IMR-90 (cell line): ENCODE measurements at regions not wholly inside any gene's neighbourhood (a gene's known extent, or its start where the extent isn't known, plus 50 kb on each side); places are given as distances from the start of the nearest gene placed in this dataset.

Source experiments
- ATAC-seq: fragments of 200-7000 bp; cut with Tn5 transposase; 2 replicates; pipeline ENCODE4 v1.9.1; 2020; ENCODE audit warnings: low read depth, mild to moderate bottlenecking, moderate library complexity
- BruUV-seq: library from RNA; stranded (reverse); fragments of 400-500 nt; replicated peaks from 2 replicates; lab custom pipeline; 2021; lab: Mats Ljungman, UMichigan
- CTCF ChIA-PET: fragments of 300-600 bp; formaldehyde crosslinking; extraction: SDS; loops from one replicate; lab custom pipeline; 2021; ENCODE audit warnings: antibody characterized with exemption; lab: Yijun Ruan, JAX
- POLR2A ChIA-PET: fragments of 300-600 bp; sonication (Branson Sonifier 250); formaldehyde crosslinking; loops from one replicate; lab custom pipeline; 2022; ENCODE audit warnings: antibody characterized with exemption; ENCODE audit not compliant: unreplicated experiment; lab: Charles Lee
- DNase-seq: peaks from one replicate; pipeline ENCODE4 v3.0.0; 2013
- H2AFZ ChIP-seq: replicated peaks from 2 replicates; pipeline ENCODE3; 2013; ENCODE audit warnings: low read length, mild to moderate bottlenecking; ENCODE audit not compliant: poor library complexity
- H2AK5ac ChIP-seq: 2 replicates; pipeline ENCODE4 v1.6.1; 2013; ENCODE audit warnings: low read depth, low read length, inconsistent platforms
- H2AK9ac ChIP-seq: replicated peaks from 2 replicates; pipeline ENCODE3; 2013; ENCODE audit warnings: mild to moderate bottlenecking, low read depth, low read length, moderate library complexity; ENCODE audit not compliant: poor library complexity
- H2BK120ac ChIP-seq: 2 replicates; pipeline ENCODE4 v1.6.1; 2013; ENCODE audit warnings: low read depth, low read length, inconsistent platforms
- H2BK15ac ChIP-seq: 3 replicates; pipeline ENCODE4 v1.6.1; 2013; ENCODE audit warnings: low read depth, low read length, inconsistent platforms
- H2BK20ac ChIP-seq: 2 replicates; pipeline ENCODE4 v1.6.1; 2013; ENCODE audit warnings: low read depth, mild to moderate bottlenecking, inconsistent platforms, low read length, moderate library complexity
- H2BK5ac ChIP-seq: 2 replicates; pipeline ENCODE4 v1.6.1; 2013; ENCODE audit warnings: mild to moderate bottlenecking, low read depth, low read length, inconsistent platforms; ENCODE audit not compliant: poor library complexity, severe bottlenecking
- H3K14ac ChIP-seq: replicated peaks from 2 replicates; pipeline ENCODE4 v1.6.1; 2013; ENCODE audit warnings: low read depth, low read length, inconsistent platforms
- H3K18ac ChIP-seq: 2 replicates; pipeline ENCODE4 v1.6.1; 2013; ENCODE audit warnings: low read depth, low read length, control low read depth
- H3K23ac ChIP-seq: 2 replicates; pipeline ENCODE4 v1.6.1; 2013; ENCODE audit warnings: low read depth, low read length, inconsistent platforms
- H3K27ac ChIP-seq: 2 replicates; pipeline ENCODE4 v1.5.1; 2013; ENCODE audit warnings: mild to moderate bottlenecking, control low read depth, low read length; ENCODE audit not compliant: insufficient read depth
- H3K27me3 ChIP-seq: 2 replicates; pipeline ENCODE4 v1.6.1; 2013; ENCODE audit warnings: low read length; ENCODE audit not compliant: control insufficient read depth, insufficient read depth
- H3K36me3 ChIP-seq: 2 replicates; pipeline ENCODE4 v1.6.1; 2013; ENCODE audit warnings: low read length, mixed read lengths; ENCODE audit not compliant: control insufficient read depth, insufficient read depth
- H3K4ac ChIP-seq: 2 replicates; pipeline ENCODE4 v1.6.1; 2013; ENCODE audit warnings: low read depth, low read length, inconsistent platforms
- H3K4me1 ChIP-seq: 2 replicates; pipeline ENCODE4 v1.6.1; 2013; ENCODE audit warnings: low read length, mixed read lengths; ENCODE audit not compliant: control insufficient read depth, insufficient read depth
- H3K4me2 ChIP-seq: 2 replicates; pipeline ENCODE4 v1.6.1; 2013; ENCODE audit warnings: low read depth, mild to moderate bottlenecking, control low read depth, low read length, moderate library complexity
- H3K4me3 ChIP-seq: 2 replicates; pipeline ENCODE4 v1.5.1; 2013; ENCODE audit warnings: low read depth, mild to moderate bottlenecking, control low read depth, low read length, moderate library complexity; ENCODE audit not compliant: insufficient read depth
- H3K56ac ChIP-seq: 2 replicates; pipeline ENCODE4 v1.6.1; 2013; ENCODE audit warnings: low read length, inconsistent platforms; ENCODE audit not compliant: insufficient read depth; ENCODE audit errors: extremely low read depth
- H3K79me1 ChIP-seq, 2 experiments: 2 replicates each; pipeline ENCODE4 v1.6.1; 2013; ENCODE audit warnings: low read length in 2 of 2, inconsistent platforms in 1 of 2, low read depth in 1 of 2
- H3K9ac ChIP-seq: 2 replicates; pipeline ENCODE4 v1.6.1; 2013; ENCODE audit warnings: low read depth, low read length, control low read depth
- H3K9me1 ChIP-seq: 2 replicates; pipeline ENCODE4 v1.6.1; 2013; ENCODE audit warnings: low read length, inconsistent platforms; ENCODE audit not compliant: insufficient read depth
- H3K9me3 ChIP-seq: 2 replicates; pipeline ENCODE4 v1.6.1; 2013; ENCODE audit warnings: low read length; ENCODE audit not compliant: control insufficient read depth, insufficient read depth
- H4K20me1 ChIP-seq: 2 replicates; pipeline ENCODE4 v1.6.1; 2013; ENCODE audit warnings: low read length, inconsistent platforms; ENCODE audit not compliant: insufficient read depth
- H4K5ac ChIP-seq: 2 replicates; pipeline ENCODE4 v1.6.1; 2013; ENCODE audit warnings: mild to moderate bottlenecking, low read depth, low read length, control low read depth
- H4K8ac ChIP-seq, 2 experiments: 2 replicates each; pipeline ENCODE4 v1.6.1; 2013; ENCODE audit warnings: low read depth in 2 of 2, low read length in 2 of 2, control low read depth in 1 of 2, inconsistent platforms in 1 of 2
- H4K91ac ChIP-seq: 2 replicates; pipeline ENCODE4 v1.6.1; 2013; ENCODE audit warnings: low read depth, low read length, inconsistent platforms; ENCODE audit not compliant: insufficient read depth
- BHLHE40 ChIP-seq: fragments of 150-350 bp; IDR thresholded peaks from 2 replicates; pipeline ENCODE4 v1.6.1; 2016; ENCODE audit warnings: mild to moderate bottlenecking, low read depth, low read length
- CEBPB ChIP-seq: IDR thresholded peaks from 2 replicates; pipeline ENCODE4 v1.6.1; 2012; ENCODE audit warnings: low read depth, low read length, improper control_type of control experiment
- CHD1 ChIP-seq: IDR thresholded peaks from 2 replicates; pipeline ENCODE4 v1.6.1; 2012; ENCODE audit warnings: low read depth, low read length, improper control_type of control experiment
- FOS ChIP-seq: fragments of 150-350 bp; IDR thresholded peaks from 2 replicates; pipeline ENCODE4 v1.6.1; 2016; ENCODE audit warnings: low read depth, low read length
- MAFK ChIP-seq: IDR thresholded peaks from 2 replicates; pipeline ENCODE4 v1.6.1; 2012; ENCODE audit warnings: low read depth, low read length, improper control_type of control experiment
- MAZ ChIP-seq: IDR thresholded peaks from 2 replicates; pipeline ENCODE4 v1.6.1; 2012; ENCODE audit warnings: low read depth, mild to moderate bottlenecking, low read length, improper control_type of control experiment, moderate library complexity, borderline replicate concordance
- MXI1 ChIP-seq: IDR thresholded peaks from 2 replicates; pipeline ENCODE4 v1.6.1; 2012; ENCODE audit warnings: low read depth, mild to moderate bottlenecking, low read length, moderate library complexity, borderline replicate concordance
- NFE2L2 ChIP-seq: fragments of 150-350 bp; IDR thresholded peaks from 2 replicates; pipeline ENCODE4 v1.6.1; 2016; ENCODE audit warnings: low read depth, mild to moderate bottlenecking, low read length
- POLR2A ChIP-seq: IDR thresholded peaks from 2 replicates; pipeline ENCODE4 v1.6.1; 2012; ENCODE audit warnings: mild to moderate bottlenecking, low read depth, low read length
- RAD21 ChIP-seq: IDR thresholded peaks from 2 replicates; pipeline ENCODE4 v1.6.1; 2012; ENCODE audit warnings: low read length, improper control_type of control experiment
- RCOR1 ChIP-seq: IDR thresholded peaks from 2 replicates; pipeline ENCODE4 v1.6.1; 2012; ENCODE audit warnings: mild to moderate bottlenecking, low read length, improper control_type of control experiment; ENCODE audit not compliant: insufficient replicate concordance
- RFX5 ChIP-seq: IDR thresholded peaks from 2 replicates; pipeline ENCODE4 v1.8.0; 2012; ENCODE audit warnings: low read depth, mild to moderate bottlenecking, low read length, moderate library complexity
- SMC3 ChIP-seq: fragments of 150-350 bp; IDR thresholded peaks from 2 replicates; pipeline ENCODE4 v1.6.1; 2016; ENCODE audit warnings: low read depth, mild to moderate bottlenecking, antibody characterized with exemption, low read length, moderate library complexity
- WGBS, 2 experiments: methylation state at CpG; one replicate each; pipeline versions ENCODE4 v1.1.5 to v1.1.7; 2013; ENCODE audit warnings: missing lambda C conversion rate in 2 of 2; ENCODE audit not compliant: insufficient read length in 1 of 2; ENCODE audit errors: extremely low coverage in 2 of 2; 5-methylcytosine and 5-hydroxymethylcytosine counted together
- dilution Hi-C: fragments of 300-500 bp; cut with HindIII; formaldehyde crosslinking; loops from one replicate; pipeline ENCODE4 v1.14.3; 2018; ENCODE audit warnings: low sequenced_read_pairs; ENCODE audit not compliant: unreplicated experiment
- in situ Hi-C: fragments of 300-500 bp; cut with MboI; formaldehyde crosslinking; loops from 3 replicates; pipeline ENCODE4 v1.14.3; 2019; ENCODE audit warnings: low sequenced_read_pairs, inconsistent platforms, mixed read lengths
- intact Hi-C: fragments of 100-400 bp; cut with micrococcal nuclease; formaldehyde crosslinking; loops from 2 replicates; pipeline ENCODE4 v1.10.0; 2022
- TF ChIP-seq, protein P1 (sequence below): fragments of 150-350 bp; IDR thresholded peaks from 2 replicates; pipeline ENCODE4 v1.6.1; 2016; ENCODE audit warnings: low read depth, mild to moderate bottlenecking, low read length, moderate library complexity, borderline replicate concordance
- TF ChIP-seq, protein P2 (sequence below): conservative IDR thresholded peaks from 2 replicates; pipeline ENCODE4 v1.5.1; 2012; ENCODE audit warnings: mild to moderate bottlenecking, low read depth, low read length, improper control_type of control experiment
- TF ChIP-seq, protein P3 (sequence below): fragments of 150-350 bp; IDR thresholded peaks from 2 replicates; pipeline ENCODE4 v1.6.1; 2017; ENCODE audit warnings: mild to moderate bottlenecking, antibody characterized with exemption, low read length, low read depth

DNA sequence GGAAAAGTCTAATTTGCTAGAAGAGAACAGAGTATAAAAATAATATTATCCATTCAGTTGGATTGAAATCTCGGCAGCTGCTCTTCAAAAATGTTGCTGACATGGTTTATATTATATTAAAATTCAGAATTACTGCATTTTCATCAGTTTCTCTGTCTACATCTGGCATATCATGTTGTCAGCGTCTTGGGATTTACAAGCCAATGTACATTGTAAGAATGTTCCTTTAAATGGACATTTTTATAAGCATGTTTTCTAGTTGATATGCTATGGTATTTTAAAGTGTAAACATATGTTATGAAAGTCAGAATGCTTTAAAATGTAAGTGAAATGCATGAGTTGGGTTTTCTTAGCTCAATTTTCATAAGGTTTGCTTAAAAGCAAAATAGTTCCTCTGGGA is 528.1 kb upstream of the CDH8 start:
- Histone ChIP-seq H4K20me1 (no peaks in the 10 kb centered on the region), H3K14ac (no peak overlapping the region), H3K9ac (no peak overlapping the region), H3K36me3 (no peaks in the 10 kb centered on the region), H3K27me3 (no peaks in the 10 kb centered on the region), H2BK15ac (no peak overlapping the region), H3K4me3 (no peak overlapping the region), H4K91ac (no peak overlapping the region), H3K9me3 (0 out of 2 replicates have a peak, but pooled peaks cover 5% of the 10 kb centered on the region), H4K5ac (no peak overlapping the region), H3K4ac (no peak overlapping the region), H3K4me1 (no peaks in the 10 kb centered on the region), H2AFZ (no peak overlapping the region), H3K9me1 (no peaks in the 10 kb centered on the region), H3K18ac (no peak overlapping the region), H3K27ac (no peak overlapping the region), H2BK120ac (no peak overlapping the region), H3K79me1 (no peaks in the 10 kb centered on the region), H2BK20ac (no peak overlapping the region), H2BK5ac (no peak overlapping the region), H3K23ac (no peak overlapping the region), H4K8ac (no peak overlapping the region), H2AK5ac (no peak overlapping the region), H3K56ac (no peak overlapping the region), H3K4me2 (no peak overlapping the region), H2AK9ac (no peak overlapping the region)
- intact Hi-C loops (no loop called here), in situ Hi-C loops (no loop called here), dilution Hi-C loops (no loop called here)
- no TSS peak for BruUV-seq
- DNase-seq (no peak), ATAC-seq (no peak)
- no peak for TF ChIP-seq RCOR1
- TF ChIP-seq MAFK, result no peak
- TF ChIP-seq MXI1, result no peak
- TF ChIP-seq, protein P1, sequence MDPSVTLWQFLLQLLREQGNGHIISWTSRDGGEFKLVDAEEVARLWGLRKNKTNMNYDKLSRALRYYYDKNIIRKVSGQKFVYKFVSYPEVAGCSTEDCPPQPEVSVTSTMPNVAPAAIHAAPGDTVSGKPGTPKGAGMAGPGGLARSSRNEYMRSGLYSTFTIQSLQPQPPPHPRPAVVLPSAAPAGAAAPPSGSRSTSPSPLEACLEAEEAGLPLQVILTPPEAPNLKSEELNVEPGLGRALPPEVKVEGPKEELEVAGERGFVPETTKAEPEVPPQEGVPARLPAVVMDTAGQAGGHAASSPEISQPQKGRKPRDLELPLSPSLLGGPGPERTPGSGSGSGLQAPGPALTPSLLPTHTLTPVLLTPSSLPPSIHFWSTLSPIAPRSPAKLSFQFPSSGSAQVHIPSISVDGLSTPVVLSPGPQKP, result no peak
- TF ChIP-seq BHLHE40, result no peak
- TF ChIP-seq MAZ, result no peak
- TF ChIP-seq CHD1, result no peak
- TF ChIP-seq NFE2L2, result no peak
- TF ChIP-seq POLR2A, result no peak
- TF ChIP-seq, protein P2, sequence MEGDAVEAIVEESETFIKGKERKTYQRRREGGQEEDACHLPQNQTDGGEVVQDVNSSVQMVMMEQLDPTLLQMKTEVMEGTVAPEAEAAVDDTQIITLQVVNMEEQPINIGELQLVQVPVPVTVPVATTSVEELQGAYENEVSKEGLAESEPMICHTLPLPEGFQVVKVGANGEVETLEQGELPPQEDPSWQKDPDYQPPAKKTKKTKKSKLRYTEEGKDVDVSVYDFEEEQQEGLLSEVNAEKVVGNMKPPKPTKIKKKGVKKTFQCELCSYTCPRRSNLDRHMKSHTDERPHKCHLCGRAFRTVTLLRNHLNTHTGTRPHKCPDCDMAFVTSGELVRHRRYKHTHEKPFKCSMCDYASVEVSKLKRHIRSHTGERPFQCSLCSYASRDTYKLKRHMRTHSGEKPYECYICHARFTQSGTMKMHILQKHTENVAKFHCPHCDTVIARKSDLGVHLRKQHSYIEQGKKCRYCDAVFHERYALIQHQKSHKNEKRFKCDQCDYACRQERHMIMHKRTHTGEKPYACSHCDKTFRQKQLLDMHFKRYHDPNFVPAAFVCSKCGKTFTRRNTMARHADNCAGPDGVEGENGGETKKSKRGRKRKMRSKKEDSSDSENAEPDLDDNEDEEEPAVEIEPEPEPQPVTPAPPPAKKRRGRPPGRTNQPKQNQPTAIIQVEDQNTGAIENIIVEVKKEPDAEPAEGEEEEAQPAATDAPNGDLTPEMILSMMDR, result no peak
- TF ChIP-seq RAD21, result no peak
- no peak for TF ChIP-seq SMC3
- TF ChIP-seq FOS, result no peak
- TF ChIP-seq, protein P3, sequence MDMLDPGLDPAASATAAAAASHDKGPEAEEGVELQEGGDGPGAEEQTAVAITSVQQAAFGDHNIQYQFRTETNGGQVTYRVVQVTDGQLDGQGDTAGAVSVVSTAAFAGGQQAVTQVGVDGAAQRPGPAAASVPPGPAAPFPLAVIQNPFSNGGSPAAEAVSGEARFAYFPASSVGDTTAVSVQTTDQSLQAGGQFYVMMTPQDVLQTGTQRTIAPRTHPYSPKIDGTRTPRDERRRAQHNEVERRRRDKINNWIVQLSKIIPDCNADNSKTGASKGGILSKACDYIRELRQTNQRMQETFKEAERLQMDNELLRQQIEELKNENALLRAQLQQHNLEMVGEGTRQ, result no peak
- no peak for TF ChIP-seq CEBPB
- no peak for TF ChIP-seq RFX5
- POLR2A ChIA-PET, result no interaction called here
- CTCF ChIA-PET, result no interaction called here
- no CpG with 5 or more reads among the region's 2 CpGs for WGBS, 2 experiments
